Adrenal gland (tissue), 5 donors: ENCODE measurements at regions not wholly inside any gene's neighbourhood (a gene's known extent, or its start where the extent isn't known, plus 50 kb on each side); places are given as distances from the start of the nearest gene placed in this dataset.

Experiments
- POLR2A ChIP-seq, 2 donors: fragments of 450-650 bp; IDR thresholded peaks; one replicate each; pipeline ENCODE4 v1.6.1; 2017; ENCODE audit warnings: antibody characterized with exemption in 2 of 2, mild to moderate bottlenecking in 2 of 2, moderate library complexity in 1 of 2
- TF ChIP-seq, protein P1 (sequence below), 6 experiments: fragments of 450-650 bp in 4 of 6; fragments of 200-600 bp in 2 of 6; sonication (generic) in 1 of 6; IDR thresholded peaks; 1 replicate in 5 of 6; 2 replicates in 1 of 6; pipeline versions ENCODE4 v1.5.1 to v1.8.0; 2016 to 2021; ENCODE audit warnings: antibody characterized with exemption in 6 of 6, mild to moderate bottlenecking in 2 of 6, moderate library complexity in 1 of 6
- donor health status: DM: no; HTN: no; CAD: no.

DNA sequence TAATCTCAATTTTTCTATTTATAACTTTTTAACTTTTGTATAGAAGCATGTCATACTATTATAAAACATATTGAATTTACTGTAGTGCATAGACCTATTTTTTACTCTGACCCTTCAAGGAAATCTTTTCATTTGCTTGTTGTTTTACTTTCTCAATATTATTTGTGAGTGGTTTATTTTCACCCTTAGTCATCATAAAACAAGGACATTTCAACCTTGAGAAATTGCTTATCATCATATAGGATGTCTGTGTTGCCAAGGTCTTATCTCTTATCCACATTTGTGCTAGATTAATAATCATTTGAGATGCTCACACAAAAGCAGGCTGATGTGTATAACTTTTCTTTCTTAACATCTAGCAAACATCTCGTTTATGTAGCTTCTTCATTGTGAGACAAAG is 408.6 kb upstream of the PABPC4L start:
- TF ChIP-seq, protein P1, sequence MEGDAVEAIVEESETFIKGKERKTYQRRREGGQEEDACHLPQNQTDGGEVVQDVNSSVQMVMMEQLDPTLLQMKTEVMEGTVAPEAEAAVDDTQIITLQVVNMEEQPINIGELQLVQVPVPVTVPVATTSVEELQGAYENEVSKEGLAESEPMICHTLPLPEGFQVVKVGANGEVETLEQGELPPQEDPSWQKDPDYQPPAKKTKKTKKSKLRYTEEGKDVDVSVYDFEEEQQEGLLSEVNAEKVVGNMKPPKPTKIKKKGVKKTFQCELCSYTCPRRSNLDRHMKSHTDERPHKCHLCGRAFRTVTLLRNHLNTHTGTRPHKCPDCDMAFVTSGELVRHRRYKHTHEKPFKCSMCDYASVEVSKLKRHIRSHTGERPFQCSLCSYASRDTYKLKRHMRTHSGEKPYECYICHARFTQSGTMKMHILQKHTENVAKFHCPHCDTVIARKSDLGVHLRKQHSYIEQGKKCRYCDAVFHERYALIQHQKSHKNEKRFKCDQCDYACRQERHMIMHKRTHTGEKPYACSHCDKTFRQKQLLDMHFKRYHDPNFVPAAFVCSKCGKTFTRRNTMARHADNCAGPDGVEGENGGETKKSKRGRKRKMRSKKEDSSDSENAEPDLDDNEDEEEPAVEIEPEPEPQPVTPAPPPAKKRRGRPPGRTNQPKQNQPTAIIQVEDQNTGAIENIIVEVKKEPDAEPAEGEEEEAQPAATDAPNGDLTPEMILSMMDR (IDR thresholded peaks at IDR 0.05): no peak
- TF ChIP-seq POLR2A (IDR thresholded peaks at IDR 0.05): no peak
